GM12864 (cell line): ENCODE measurements at regions not wholly inside any gene's neighbourhood (a gene's known extent, or its start where the extent isn't known, plus 50 kb on each side); places are given as distances from the start of the nearest gene placed in this dataset.

Experiments used
- DNase-seq: peaks from one replicate; pipeline ENCODE4 v3.0.0-alpha.2; 2011; ENCODE audit warnings: low read depth
- H3K4me3 ChIP-seq: 2 replicates; pipeline ENCODE4 v1.5.1; 2011; ENCODE audit warnings: mild to moderate bottlenecking, low read depth, low read length, control low read depth
- CTCF ChIP-seq: IDR thresholded peaks from 2 replicates; pipeline ENCODE4 v1.5.1; 2011; ENCODE audit warnings: low read depth, mild to moderate bottlenecking, moderate library complexity, low read length, control low read depth, inconsistent platforms; ENCODE audit errors: missing control alignments

GRCh38 chr12:87120440-87120839 is 864.2 kb upstream of the MGAT4C start:
- no peak for TF ChIP-seq CTCF
- no peak for DNase-seq
- no peak overlapping the region for H3K4me3 ChIP-seq

- no peak for TF ChIP-seq CTCF
- H3K4me3 ChIP-seq = no peak overlapping the region
- no peak for DNase-seq
Observed at GRCh38 chr12:87119713-87120112, 863.5 kb upstream of the MGAT4C start.

GRCh38 chr12:87117526-87117925 is 861.3 kb upstream of the MGAT4C start:
- no peak for DNase-seq
- TF ChIP-seq CTCF = no peak
- H3K4me3 ChIP-seq = no peak overlapping the region

GRCh38 chr12:87116780-87117179 is 860.6 kb upstream of the MGAT4C start:
- no peak for TF ChIP-seq CTCF
- DNase-seq = no peak
- H3K4me3 ChIP-seq = no peak overlapping the region

GRCh38 chr12:87112571-87113345 is 856.6 kb upstream of the MGAT4C start:
- TF ChIP-seq CTCF = no peak
- H3K4me3 ChIP-seq = no peak overlapping the region
- no peak for DNase-seq

- DNase-seq = no peak
- TF ChIP-seq CTCF = no peak
Observed at GRCh38 chr12:87107766-87108165, 851.6 kb upstream of the MGAT4C start.

GRCh38 chr12:87107270-87107669 is 851.1 kb upstream of the MGAT4C start:
- TF ChIP-seq CTCF = no peak
- no peak overlapping the region for H3K4me3 ChIP-seq
- no peak for DNase-seq

More at GRCh38 chr12:87107766-87108165, 851.6 kb upstream of the MGAT4C start:
- H3K4me3 ChIP-seq = no peak overlapping the region
